T follicular helper cell (primary cell): ENCODE measurements at regions not wholly inside any gene's neighbourhood (a gene's known extent, or its start where the extent isn't known, plus 50 kb on each side); places are given as distances from the start of the nearest gene placed in this dataset.
"Not testable (repeated sequence)": the region's sequence is repeated elsewhere in the genome, so short reads cannot be mapped to it uniquely, and the experiment has no call there.

Experiments
- DNase-seq: peaks from one replicate; pipeline ENCODE4 v3.0.0-alpha.2; 2020; ENCODE audit warnings: low read depth

- DNase-seq = no peak
These were observed 223.8 kb upstream of the ZCCHC13 start for GRCh38 chrX:74080165-74080564.

DNA sequence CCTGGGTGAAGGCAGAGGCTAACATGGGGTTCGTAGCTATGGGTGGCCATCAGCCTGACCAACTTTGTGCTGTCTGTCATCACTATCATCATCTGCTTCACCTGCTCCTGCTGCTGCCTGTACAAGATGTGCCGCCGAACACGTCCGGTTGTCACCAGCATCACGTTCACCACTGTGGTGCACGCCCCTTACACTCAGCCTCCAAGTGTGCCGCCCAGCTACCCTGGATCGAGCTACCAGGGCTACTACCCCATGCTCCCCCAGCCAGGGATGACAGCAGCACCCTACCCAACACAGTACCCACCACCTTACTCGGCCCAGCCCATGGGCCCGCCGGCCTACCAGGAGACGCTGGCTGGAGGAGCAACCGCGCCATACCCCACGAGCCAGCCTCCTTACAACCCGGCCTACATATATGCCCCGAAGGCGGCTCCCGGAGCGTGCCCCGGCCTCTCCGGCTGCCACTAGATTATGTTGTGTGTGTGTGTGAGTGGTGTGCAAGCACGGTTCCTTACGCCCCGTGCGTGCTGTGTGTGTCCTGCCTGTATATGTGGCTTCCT, 213.4 kb upstream of the XIST start:
- DNase-seq = no peak

DNA sequence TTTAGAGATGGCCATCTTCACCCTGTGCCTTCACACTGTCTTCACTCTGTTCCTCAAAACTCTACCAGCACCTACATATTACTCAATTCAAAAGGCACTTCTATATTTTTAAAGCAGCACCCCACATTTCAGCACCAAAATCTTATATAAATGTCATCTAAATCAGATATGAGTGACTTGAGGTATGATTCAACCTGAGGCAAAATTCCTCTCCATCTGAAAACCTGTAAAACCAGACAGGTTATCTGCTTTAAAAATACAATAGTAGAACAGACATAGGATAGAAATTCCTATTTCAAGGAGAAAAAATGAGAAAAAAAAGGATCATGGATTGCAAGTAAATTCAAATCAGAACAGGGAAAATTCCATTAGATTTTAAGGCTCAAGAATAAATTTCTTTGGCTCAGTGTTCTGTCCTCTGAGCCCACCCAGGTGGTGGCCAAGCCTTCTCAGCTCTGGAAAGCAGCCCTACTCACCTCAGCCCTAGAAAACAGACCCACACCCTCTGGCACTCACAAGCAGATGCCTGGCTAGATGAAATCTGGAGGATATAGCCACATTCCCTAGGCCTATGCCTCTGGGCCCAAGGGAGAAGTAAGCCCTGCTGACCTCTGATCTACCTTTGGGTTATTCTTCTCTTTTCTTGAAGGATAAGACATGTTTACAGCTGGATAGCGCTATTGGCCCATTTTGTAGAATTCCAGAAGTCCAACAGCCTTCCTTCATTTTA, 211.1 kb upstream of the XIST start:
- no peak for DNase-seq

GRCh38 chrX:74061879-74062278, 209.4 kb upstream of the XIST start:
- no peak for DNase-seq

DNA sequence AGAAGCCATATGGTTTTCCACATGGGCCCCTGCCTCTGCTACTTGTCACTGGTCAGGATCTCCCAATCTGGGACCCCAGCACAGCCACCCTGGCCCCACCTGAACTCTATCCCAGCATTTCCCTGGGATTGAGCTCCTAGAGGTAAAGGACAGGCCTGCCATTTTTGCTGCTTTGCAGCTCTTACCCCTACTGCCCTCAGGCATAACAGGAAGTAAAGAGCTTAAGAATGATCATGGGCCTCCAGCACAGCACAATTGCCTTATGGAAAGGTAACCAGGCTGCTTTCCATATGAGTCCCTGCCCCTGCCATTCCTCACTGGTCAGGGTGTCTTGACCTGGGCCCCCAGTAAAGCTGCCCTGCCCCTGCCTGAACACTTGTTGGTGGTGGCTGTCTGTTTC, 196.6 kb upstream of the XIST start:
- no peak for DNase-seq

- not testable (repeated sequence) for DNase-seq
These were observed 181.6 kb upstream of the XIST start for GRCh38 chrX:74034066-74034465.

- DNase-seq = not testable (repeated sequence)
These were observed 179.0 kb upstream of the XIST start for GRCh38 chrX:74031527-74031926.

DNA sequence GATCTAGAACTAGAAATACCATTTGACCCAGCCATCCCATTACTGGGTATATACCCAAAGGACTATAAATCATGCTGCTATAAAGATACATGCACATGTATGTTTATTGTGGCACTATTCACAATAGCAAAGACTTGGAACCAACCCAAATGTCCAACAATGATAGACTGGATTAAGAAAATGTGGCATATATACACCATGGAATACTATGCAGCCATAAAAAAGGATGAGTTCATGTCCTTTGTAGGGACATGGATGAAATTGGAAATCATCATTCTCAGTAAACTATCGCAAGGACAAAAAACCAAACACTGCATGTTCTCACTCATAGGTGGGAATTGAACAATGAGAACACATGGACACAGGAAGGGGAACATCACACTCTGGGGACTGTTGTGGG, 178.3 kb upstream of the XIST start:
- not testable (repeated sequence) for DNase-seq

GRCh38 chrX:74025145-74025544, 172.6 kb upstream of the XIST start:
- DNase-seq = not testable (repeated sequence)

DNA sequence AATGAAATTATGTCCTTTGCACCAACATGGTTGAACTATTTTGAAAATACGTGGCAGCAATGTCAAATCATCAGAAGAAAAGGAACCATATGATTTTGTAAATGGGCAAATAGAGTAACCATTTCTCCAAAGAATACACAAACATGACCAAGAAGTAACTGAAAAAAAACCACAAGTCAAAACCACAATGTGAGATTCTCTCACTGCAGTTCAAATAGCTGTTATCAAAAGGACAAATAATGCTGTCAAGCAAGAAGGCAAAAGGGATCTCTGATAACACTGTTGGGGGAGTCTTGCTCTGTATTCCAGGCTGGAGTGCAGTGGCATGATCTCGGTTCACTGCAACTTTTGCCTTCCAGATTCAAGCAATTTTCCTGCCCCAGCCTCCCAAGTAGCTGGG, 170.7 kb upstream of the XIST start:
- DNase-seq = no peak

DNA sequence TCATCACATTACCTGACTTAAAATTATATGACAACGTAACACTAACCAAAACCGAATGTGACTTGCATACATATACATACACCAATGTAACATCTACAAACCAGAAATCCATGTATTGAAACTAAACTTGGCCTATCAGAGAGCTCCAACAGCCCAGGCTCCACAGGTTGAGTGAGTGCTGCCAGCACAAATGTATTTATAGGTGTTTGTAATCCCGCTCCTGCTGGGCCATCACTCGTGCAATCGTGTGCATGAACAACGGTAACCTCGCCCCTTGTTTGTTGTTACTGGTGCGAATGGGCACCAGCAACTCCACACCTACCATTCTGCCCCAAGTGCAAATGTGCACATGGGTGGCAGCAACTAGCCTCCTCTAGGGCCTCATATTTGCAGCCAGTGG, 165.7 kb upstream of the XIST start:
- DNase-seq = no peak

DNA sequence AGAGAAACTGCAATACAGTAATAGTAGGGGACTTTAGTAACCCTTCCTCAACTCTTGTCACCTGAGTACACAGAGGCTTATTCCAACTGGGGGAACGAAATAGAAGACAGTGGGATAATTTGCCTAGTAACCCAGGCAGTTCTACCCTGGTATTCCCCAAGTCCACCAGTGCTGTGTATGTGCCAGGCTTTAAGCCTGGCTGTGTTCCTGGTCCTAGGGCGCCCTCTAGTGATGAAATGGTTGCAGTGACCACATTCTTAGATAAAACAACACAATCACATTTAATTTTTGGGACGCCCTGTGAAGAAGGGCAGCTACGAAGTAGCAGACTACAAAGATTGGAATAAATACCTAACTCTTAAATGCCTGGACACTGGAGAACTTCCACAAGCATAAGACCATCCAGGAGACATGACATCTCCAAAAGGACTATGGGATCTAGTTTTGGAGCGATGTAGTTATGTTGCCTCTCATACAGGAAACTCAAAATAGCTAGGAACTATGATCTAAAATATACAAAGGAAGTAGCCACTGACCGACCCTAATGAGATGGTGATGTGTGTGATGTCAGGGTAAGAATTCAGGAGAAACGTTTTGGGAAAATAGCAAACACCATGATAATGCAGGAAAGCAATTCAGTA, 163.0 kb upstream of the XIST start:
- peak; percentile 63 for DNase-seq

- DNase-seq = no peak
These were observed 156.5 kb upstream of the XIST start for GRCh38 chrX:74009041-74009440.

DNA sequence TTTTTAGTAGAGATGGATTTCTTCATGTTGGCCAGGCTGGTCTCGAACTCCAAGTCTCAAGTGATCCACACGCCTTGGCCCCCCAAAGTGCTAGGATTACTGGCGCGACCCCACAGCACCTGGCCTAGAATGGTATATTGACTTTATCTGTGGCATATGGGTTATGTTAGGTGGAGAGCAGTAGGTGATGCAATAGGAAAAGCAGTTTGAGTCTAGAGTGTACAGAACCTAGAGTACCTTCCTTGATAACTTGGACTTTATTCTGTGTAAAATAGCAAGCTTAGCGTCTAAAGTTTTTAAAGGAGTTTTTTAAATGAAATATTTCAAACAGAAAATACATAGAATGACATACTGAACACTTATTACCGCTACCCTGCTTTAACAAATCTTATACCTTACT, 139.5 kb upstream of the XIST start:
- DNase-seq = no peak

- DNase-seq = no peak
These were observed 134.7 kb upstream of the XIST start for GRCh38 chrX:73987166-73987565.

GRCh38 chrX:73979551-73980131, 127.1 kb upstream of the XIST start:
- DNase-seq = no peak

- peak; percentile 14 for DNase-seq
These were observed 125.1 kb upstream of the XIST start for GRCh38 chrX:73977542-73978169.

DNA sequence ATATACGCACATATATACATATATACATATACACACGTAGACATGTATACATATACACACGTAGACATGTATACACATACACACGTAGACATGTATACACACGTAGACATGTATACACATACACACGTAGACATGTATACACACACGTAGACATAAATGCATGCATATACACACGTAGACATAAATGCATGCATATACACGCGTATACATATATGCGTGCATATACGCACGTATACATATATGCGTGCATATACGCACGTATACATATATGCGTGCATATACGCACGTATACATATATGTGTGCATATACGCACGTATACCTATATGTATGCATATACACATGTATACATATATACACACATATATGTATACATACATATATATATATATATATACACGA, 114.9 kb upstream of the XIST start:
- not testable (repeated sequence) for DNase-seq

DNA sequence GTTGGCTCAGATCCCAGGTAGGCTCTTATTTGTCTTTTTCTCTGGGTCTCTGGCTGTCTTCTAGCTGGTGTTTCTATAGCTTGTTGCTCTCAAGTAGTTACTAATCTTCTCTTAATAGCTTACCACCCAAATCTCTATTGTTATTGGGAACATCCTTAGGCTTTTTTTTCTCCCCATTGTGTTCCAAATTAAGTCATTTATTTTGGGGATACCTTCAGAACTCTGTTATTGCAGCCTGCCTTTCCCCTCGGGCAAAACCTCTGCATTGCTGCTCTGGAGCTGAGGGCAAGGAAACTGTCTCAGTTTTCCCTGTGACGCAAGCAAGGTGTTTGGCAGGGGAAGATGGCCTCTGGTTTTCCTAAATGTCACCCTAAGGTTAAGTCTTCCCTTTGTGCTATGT, 113.3 kb upstream of the XIST start:
- no peak for DNase-seq

GRCh38 chrX:73964579-73964978, 112.1 kb upstream of the XIST start:
- DNase-seq = no peak

GRCh38 chrX:73963682-73964081, 111.2 kb upstream of the XIST start:
- DNase-seq = no peak

DNA sequence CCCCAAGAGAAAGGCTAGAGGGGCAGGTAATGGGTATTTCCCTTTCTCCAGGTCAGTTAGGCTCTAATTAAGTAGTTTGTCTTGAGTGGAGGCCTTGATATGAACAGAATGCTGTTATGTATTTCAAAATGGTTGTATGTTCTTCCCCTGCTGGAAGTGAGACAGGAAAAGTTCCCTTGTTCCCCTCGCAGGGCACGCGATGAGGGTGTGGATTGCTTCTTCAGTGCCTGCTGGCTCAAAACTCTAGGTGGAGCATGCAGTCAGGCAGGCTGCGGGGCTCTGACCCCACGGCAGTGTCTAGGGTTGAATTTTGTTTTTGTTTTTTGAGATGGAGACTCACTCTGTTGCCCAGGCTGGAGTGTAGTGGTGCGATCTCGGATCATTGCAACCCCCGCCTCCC, 110.4 kb upstream of the XIST start:
- DNase-seq = no peak

DNA sequence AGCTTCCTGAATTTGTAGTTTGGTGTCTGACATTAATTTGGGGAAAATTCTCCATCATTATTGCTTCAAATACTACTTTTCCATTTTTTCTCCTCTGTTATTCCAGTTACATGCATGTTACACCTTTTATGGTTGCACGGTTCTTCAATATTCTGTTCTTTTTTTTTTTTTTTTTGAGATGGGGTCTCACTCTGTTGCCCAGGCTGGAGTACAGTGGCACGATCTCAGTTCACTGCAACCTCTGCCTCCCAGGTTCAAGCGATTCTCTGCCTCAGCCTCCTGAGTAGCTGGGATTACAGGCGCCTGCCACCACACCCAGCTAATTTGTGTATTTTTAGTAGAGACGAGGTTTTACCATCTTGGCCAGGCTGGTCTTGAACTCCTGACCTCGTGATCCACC, 109.4 kb upstream of the XIST start:
- not testable (repeated sequence) for DNase-seq
